Smooth muscle cell (in vitro differentiated cells): ENCODE measurements at regions not wholly inside any gene's neighbourhood (a gene's known extent, or its start where the extent isn't known, plus 50 kb on each side); places are given as distances from the start of the nearest gene placed in this dataset.
"Not testable (repeated sequence)": the region's sequence is repeated elsewhere in the genome, so short reads cannot be mapped to it uniquely, and the experiment has no call there.

Experiments
- DNase-seq: peaks from one replicate; lab custom pipeline; 2025; ENCODE audit not compliant: unreplicated experiment; lab: John Stamatoyannopoulos, UW
- H2AFZ ChIP-seq: fragments of 200-600 bp; sonication (generic); 2 replicates; pipeline ENCODE4 v1.6.0; 2016; ENCODE audit warnings: antibody characterized with exemption, low read depth, mild to moderate bottlenecking
- H3F3A ChIP-seq: fragments of 200-600 bp; sonication (generic); 2 replicates; pipeline ENCODE4 v1.6.0; 2017; ENCODE audit warnings: antibody characterized with exemption, low read depth
- H3K27ac ChIP-seq: fragments of 200-600 bp; sonication (generic); 2 replicates; pipeline ENCODE4 v1.5.1; 2016; ENCODE audit warnings: low read depth, mild to moderate bottlenecking
- H3K27me3 ChIP-seq: fragments of 200-600 bp; sonication (generic); 2 replicates; pipeline ENCODE4 v1.6.1; 2016; ENCODE audit warnings: low read depth, mild to moderate bottlenecking
- H3K36me3 ChIP-seq: fragments of 200-600 bp; sonication (generic); 2 replicates; pipeline ENCODE4 v1.5.1; 2016; ENCODE audit warnings: low read depth
- H3K4me1 ChIP-seq: fragments of 200-600 bp; sonication (generic); 2 replicates; pipeline ENCODE4 v1.5.1; 2016; ENCODE audit warnings: low read depth
- H3K4me2 ChIP-seq: fragments of 200-600 bp; sonication (generic); 2 replicates; pipeline ENCODE4 v1.6.0; 2016; ENCODE audit warnings: mild to moderate bottlenecking
- H3K4me3 ChIP-seq: fragments of 200-600 bp; sonication (generic); 2 replicates; pipeline ENCODE4 v1.5.1; 2016; ENCODE audit warnings: mild to moderate bottlenecking
- H3K79me2 ChIP-seq: fragments of 200-600 bp; sonication (generic); 2 replicates; pipeline ENCODE4 v1.6.0; 2016; ENCODE audit warnings: low read depth, mild to moderate bottlenecking
- H3K9ac ChIP-seq: fragments of 200-600 bp; sonication (generic); 2 replicates; pipeline ENCODE4 v1.6.0; 2016; ENCODE audit warnings: low read depth
- H3K9me3 ChIP-seq: fragments of 200-600 bp; sonication (generic); replicated peaks from 2 replicates; pipeline ENCODE4 v1.5.1; 2016; ENCODE audit warnings: low read depth
- H4K20me1 ChIP-seq: fragments of 200-600 bp; sonication (generic); 2 replicates; pipeline ENCODE4 v1.6.0; 2016; ENCODE audit warnings: low read depth
- CTCF ChIP-seq: fragments of 200-600 bp; sonication (generic); IDR thresholded peaks from 2 replicates; pipeline ENCODE4 v1.5.1; 2017; ENCODE audit warnings: borderline replicate concordance, mild to moderate bottlenecking, antibody characterized with exemption; ENCODE audit not compliant: insufficient read depth, poor library complexity, severe bottlenecking
- WGBS: methylation state at CpG from one replicate; pipeline ENCODE4 v1.1.7; 2016; ENCODE audit warnings: low lambda C conversion rate; 5-methylcytosine and 5-hydroxymethylcytosine counted together

- TF ChIP-seq CTCF = no peak
- no peaks in the 10 kb centered on the region for H3K79me2 ChIP-seq
- H3F3A ChIP-seq = no peaks in the 10 kb centered on the region
- H3K9me3 ChIP-seq = no peaks in the 10 kb centered on the region
- H3K9ac ChIP-seq = no peak overlapping the region
- 76% methylated on average over 2 of the region's 2 CpGs for WGBS
- no peak overlapping the region for H2AFZ ChIP-seq
- no peak for DNase-seq
- no peaks in the 10 kb centered on the region for H3K4me1 ChIP-seq
- no peaks in the 10 kb centered on the region for H3K36me3 ChIP-seq
- no peaks in the 10 kb centered on the region for H4K20me1 ChIP-seq
- H3K27ac ChIP-seq = no peak overlapping the region
- H3K27me3 ChIP-seq = no peaks in the 10 kb centered on the region
- no peak overlapping the region for H3K4me2 ChIP-seq
- H3K4me3 ChIP-seq = no peak overlapping the region
Measured at GRCh38 chr6:15816661-15817060, 153.8 kb upstream of the DTNBP1 start.

GRCh38 chr6:15813698-15814097, 150.9 kb upstream of the DTNBP1 start:
- not testable (repeated sequence) for H3K79me2 ChIP-seq, H3K9me3 ChIP-seq, H3K4me3 ChIP-seq, H3K27me3 ChIP-seq, H3K9ac ChIP-seq, DNase-seq, H3K4me2 ChIP-seq, H2AFZ ChIP-seq, H3K36me3 ChIP-seq, H4K20me1 ChIP-seq, H3F3A ChIP-seq, H3K27ac ChIP-seq, H3K4me1 ChIP-seq
- 89% methylated on average over 5 of the region's 5 CpGs for WGBS

GRCh38 chr6:15811107-15811506, 148.3 kb upstream of the DTNBP1 start:
- Histone ChIP-seq H3K27me3 (no peaks in the 10 kb centered on the region), H3K9me3 (no peaks in the 10 kb centered on the region), H3K4me2 (no peak overlapping the region), H3K4me1 (no peaks in the 10 kb centered on the region), H2AFZ (no peak overlapping the region), H3K4me3 (no peak overlapping the region), H3K79me2 (no peaks in the 10 kb centered on the region), H3K9ac (no peak overlapping the region), H3K27ac (no peak overlapping the region), H3K36me3 (no peaks in the 10 kb centered on the region), H4K20me1 (no peaks in the 10 kb centered on the region), H3F3A (no peaks in the 10 kb centered on the region)
- WGBS = 94% methylated on average over 2 of the region's 2 CpGs
- TF ChIP-seq CTCF = no peak
- no peak for DNase-seq

- Histone ChIP-seq H3K9me3 (no peaks in the 10 kb centered on the region), H4K20me1 (no peaks in the 10 kb centered on the region), H3K79me2 (no peaks in the 10 kb centered on the region), H3K4me1 (no peaks in the 10 kb centered on the region), H3K36me3 (no peaks in the 10 kb centered on the region), H3K27me3 (no peaks in the 10 kb centered on the region), H2AFZ (no peak overlapping the region), H3K4me2 (no peak overlapping the region), H3K9ac (no peak overlapping the region), H3K27ac (no peak overlapping the region), H3F3A (no peaks in the 10 kb centered on the region), H3K4me3 (no peak overlapping the region)
- no peak for TF ChIP-seq CTCF
- WGBS = 52% methylated on average over 1 of the region's 1 CpG
- no peak for DNase-seq
Measured at GRCh38 chr6:15810618-15811017, 147.8 kb upstream of the DTNBP1 start.
